Heart right ventricle (tissue), 16 donors: ENCODE measurements at regions not wholly inside any gene's neighbourhood (a gene's known extent, or its start where the extent isn't known, plus 50 kb on each side); places are given as distances from the start of the nearest gene placed in this dataset.

ENCODE experiments used
- ATAC-seq, 8 donors: fragments of 200-7000 bp; cut with Tn5 transposase; one replicate each; pipeline ENCODE4 v1.9.1; 2020; ENCODE audit warnings: mild to moderate bottlenecking in 8 of 8, moderate library complexity in 8 of 8, moderate number of reproducible peaks in 1 of 8
- DNase-seq, 2 donors: peaks; one replicate each; pipeline ENCODE4 v3.0.0-alpha.2; 2020
- H3K27ac ChIP-seq, 10 donors: fragments of 200-600 bp; sonication (generic) in 2 of 10; one replicate each; pipeline versions ENCODE4 v1.5.0 to v1.8.0; 2020 to 2022; ENCODE audit warnings: mild to moderate bottlenecking in 3 of 10
- H3K27me3 ChIP-seq, 7 donors: fragments of 200-600 bp; one replicate each; pipeline ENCODE4 v1.8.0; 2021 to 2022; ENCODE audit warnings: mild to moderate bottlenecking in 2 of 7
- H3K36me3 ChIP-seq, 9 donors: fragments of 200-600 bp; sonication (generic) in 1 of 9; one replicate each; pipeline versions ENCODE4 v1.5.0 to v1.8.0; 2020 to 2022; ENCODE audit warnings: mild to moderate bottlenecking in 2 of 9
- H3K4me1 ChIP-seq, 9 donors: fragments of 200-600 bp; sonication (generic) in 1 of 9; one replicate each; pipeline versions ENCODE4 v1.5.0 to v1.8.0; 2020 to 2022; ENCODE audit warnings: mild to moderate bottlenecking in 4 of 9
- H3K4me3 ChIP-seq, 10 donors: fragments of 200-600 bp; sonication (generic) in 2 of 10; one replicate each; pipeline versions ENCODE4 v1.5.0 to v1.8.0; 2020 to 2022; ENCODE audit warnings: mild to moderate bottlenecking in 7 of 10, moderate library complexity in 2 of 10
- H3K9me3 ChIP-seq, 11 donors: fragments of 200-600 bp in 10 of 11; sonication (generic) in 2 of 11; one replicate each; pipeline versions ENCODE4 v1.5.0 to v1.8.0; 2013 to 2022; ENCODE audit warnings: mild to moderate bottlenecking in 2 of 11, control low read depth in 1 of 11, moderate library complexity in 1 of 11
- CTCF ChIP-seq, 9 donors: fragments of 200-600 bp; sonication (generic) in 2 of 9; IDR thresholded peaks; one replicate each; pipeline versions ENCODE4 v1.5.0 to v1.8.0; 2021 to 2022; ENCODE audit warnings: antibody characterized with exemption in 9 of 9, mild to moderate bottlenecking in 5 of 9, moderate library complexity in 1 of 9
- WGBS, 2 donors: extraction: QIAGEN DNeasy Blood & Tissue Kit; methylation state at CpG; one replicate each; pipeline ENCODE4 v1.1.7; 2013; ENCODE audit warnings: inconsistent platforms in 1 of 2; 5-methylcytosine and 5-hydroxymethylcytosine counted together
- intact Hi-C, 10 donors: fragments of 100-400 bp; cut with DNase I; formaldehyde crosslinking; loops; one replicate each; pipeline versions ENCODE4 v1.11.1 to v1.14.2; 2022
- donor health status: Arrhythmogenic right ventricular cardiomyopathy.
- donor health status: ischemic (EF 13 %, LVEDD 7.1; RV severe dilation, severe dysfunction).
- donor health status: healthy with polysubstance abuse.
- donor health status: DM: no; HTN: yes; CAD: no.
- donor health status: DM: no; HTN: no; CAD: no.
- donor health status: ischemic (EF 25% LVEDD 6.9; RV normal size, moderate dysfunction).
- donor health status: ischemic (EF 25% LVEDD 5.7; RV mildly dilated, moderate dysfunction).
- donor health status: healthy.
- donor health status: DM: yes; HTN: yes; CAD: no.
- donor health status: Ischemic cardiomyopathy.
- donor health status: ischemic (EF 35%, LVEDD 5.7; RV mildly dilated, moderate dysfunction).
- donor health status: nonischemic (EF 11% LVEDD 7.7; RV severe dilation, severe dysfunction).
- donor health status: DM: yes; HTN: yes; CAD: no.
- donor health status: PGD.
- donor health status: ischemic (EF 29% LVEDD 5.4; RV normal size, mild dysfunction).
- donor health status: nonischemic (EF 23%, LVEDD 6.1; RV moderate dilation, normal function).

GRCh38 chr4:57475424-57475823 is 365.2 kb upstream of the IGFBP7 start:
- 82 to 92% methylated on average over 1 of the region's 1 CpG for WGBS, 2 donors
- Histone ChIP-seq H3K36me3 (no peaks in the 10 kb centered on the region), H3K27me3 (no peaks in the 10 kb centered on the region), H3K9me3 (peaks cover 0 to 8% (median 0%) of the 10 kb centered on the region in 11 donors), H3K4me3 (no peak overlapping the region), H3K27ac (no peak overlapping the region), H3K4me1 (no peaks in the 10 kb centered on the region)
- ATAC-seq (no peak), DNase-seq (no peak)
- intact Hi-C loops, result no loop called here
- no peak for TF ChIP-seq CTCF (IDR thresholded peaks at IDR 0.05)

GRCh38 chr4:57465321-57466056 is 355.3 kb upstream of the IGFBP7 start:
- H3K36me3 ChIP-seq, result no peaks in the 10 kb centered on the region
- ATAC-seq, result peak; percentile 61 to 98 (median 86)
- peak overlapping the region in 6 of 10 donors; percentile 18 to 68 (median 62) for H3K27ac ChIP-seq
- DNase-seq, result no peak
- H3K9me3 ChIP-seq, result peaks cover 0 to 14% (median 0%) of the 10 kb centered on the region in 11 donors
- H3K4me3 ChIP-seq, result no peak overlapping the region
- no peak for TF ChIP-seq CTCF (IDR thresholded peaks at IDR 0.05)
- H3K4me1 ChIP-seq, result peaks cover 0 to 7% (median 0%) of the 10 kb centered on the region in 9 donors
- intact Hi-C loops, result no loop called here
- H3K27me3 ChIP-seq, result no peaks in the 10 kb centered on the region
- WGBS, 2 donors, result 45 to 51% methylated on average over 6 of the region's 6 CpGs

- no peak for TF ChIP-seq CTCF (IDR thresholded peaks at IDR 0.05)
- Histone ChIP-seq H3K27me3 (no peaks in the 10 kb centered on the region), H3K9me3 (peaks cover 0 to 15% (median 0%) of the 10 kb centered on the region in 11 donors), H3K36me3 (no peaks in the 10 kb centered on the region), H3K4me1 (peaks cover 0 to 7% (median 0%) of the 10 kb centered on the region in 9 donors), H3K27ac (no peak overlapping the region), H3K4me3 (no peak overlapping the region)
- DNase-seq (no peak), ATAC-seq (no peak)
- intact Hi-C loops, result no loop called here
- 61 to 67% methylated on average over 1 of the region's 1 CpG for WGBS, 2 donors
These were observed 352.7 kb upstream of the IGFBP7 start for GRCh38 chr4:57462843-57463242.

- intact Hi-C loops, result no loop called here
- H3K4me1 ChIP-seq, result peaks cover 0 to 4% (median 0%) of the 10 kb centered on the region in 9 donors
- H3K4me3 ChIP-seq, result no peak overlapping the region
- 56 to 59% methylated on average over 1 of the region's 1 CpG for WGBS, 2 donors
- DNase-seq, result no peak
- no peak for TF ChIP-seq CTCF (IDR thresholded peaks at IDR 0.05)
- no peak for ATAC-seq
- no peaks in the 10 kb centered on the region for H3K36me3 ChIP-seq
- no peaks in the 10 kb centered on the region for H3K27me3 ChIP-seq
- peaks cover 0 to 21% (median 0%) of the 10 kb centered on the region in 11 donors for H3K9me3 ChIP-seq
- no peak overlapping the region for H3K27ac ChIP-seq
These were observed 350.8 kb upstream of the IGFBP7 start for GRCh38 chr4:57460967-57461366.
